A549 (cell line): ENCODE measurements at regions not wholly inside any gene's neighbourhood (a gene's known extent, or its start where the extent isn't known, plus 50 kb on each side); places are given as distances from the start of the nearest gene placed in this dataset.

Experiments used
- ATAC-seq, 2 experiments: fragments of 200-7000 bp in 1 of 2; fragments of >200 bp in 1 of 2; cut with Nextera tagmentation in 1 of 2; cut with Tn5 transposase in 1 of 2; 3 replicates each; pipeline versions ENCODE4 v1.8.0 to v1.9.1; 2018 to 2020; ENCODE audit warnings: mild to moderate bottlenecking in 1 of 2, moderate library complexity in 1 of 2
- CTCF ChIA-PET: fragments of 300-600 bp; sonication (Branson Sonifier 250); formaldehyde crosslinking; extraction: SDS; loops from one replicate; lab custom pipeline; 2021; ENCODE audit warnings: antibody characterized with exemption, inconsistent platforms; lab: Yijun Ruan, JAX
- POLR2A ChIA-PET: fragments of 350-600 bp; formaldehyde crosslinking; extraction: SDS; loops from one replicate; lab custom pipeline; 2021; ENCODE audit warnings: antibody characterized with exemption, inconsistent platforms; lab: Yijun Ruan, JAX
- DNase-seq, 2 experiments: peaks; one replicate each; pipeline versions ENCODE4 v3.0.0 to v3.0.0-alpha.2; 2011 to 2016; ENCODE audit warnings: low read depth in 1 of 2, low spot score in 1 of 2
- FAIRE-seq: peaks from 2 replicates; lab custom pipeline; 2011; peaks lifted over from hg19 to GRCh38; lab: Jason Lieb, UNC
- H3K27ac ChIP-seq, 2 experiments: fragments of >200 bp; sonication (Bioruptor Twin); formaldehyde crosslinking; 3 replicates each; pipeline ENCODE4 v1.5.1; 2016 to 2017
- H3K4me1 ChIP-seq: fragments of >200 bp; sonication (Bioruptor Twin); formaldehyde crosslinking; 3 replicates; pipeline ENCODE4 v1.6.1; 2016
- H3K4me2 ChIP-seq: fragments of >200 bp; sonication (Bioruptor Twin); formaldehyde crosslinking; 3 replicates; pipeline ENCODE4 v1.6.1; 2016
- H3K4me3 ChIP-seq: fragments of >200 bp; sonication (Bioruptor Twin); formaldehyde crosslinking; 3 replicates; pipeline ENCODE4 v1.5.1; 2016
- H3K9me3 ChIP-seq: fragments of >200 bp; sonication (Bioruptor Twin); formaldehyde crosslinking; 3 replicates; pipeline ENCODE4 v1.6.1; 2016
- CBX8 ChIP-seq: fragments of 200-600 bp; sonication (generic); IDR thresholded peaks from 2 replicates; pipeline ENCODE4 v1.6.1; 2016
- CEBPB ChIP-seq, 2 experiments: fragments of >200 bp in 1 of 2; sonication (Bioruptor Twin) in 1 of 2; formaldehyde crosslinking in 1 of 2; IDR thresholded peaks; 2 replicates each; pipeline ENCODE4 v1.6.1; 2012 to 2016
- CHD2 ChIP-seq: fragments of 150-350 bp; IDR thresholded peaks from 2 replicates; pipeline ENCODE4 v1.6.1; 2014; ENCODE audit warnings: low read length; ENCODE audit not compliant: partially characterized antibody
- CHD4 ChIP-seq: fragments of 200-600 bp; sonication (generic); IDR thresholded peaks from 2 replicates; pipeline ENCODE4 v1.6.1; 2016; ENCODE audit warnings: antibody characterized with exemption, mild to moderate bottlenecking, borderline replicate concordance
- ESRRA ChIP-seq: fragments of 150-350 bp; IDR thresholded peaks from 2 replicates; pipeline ENCODE4 v1.6.1; 2014; ENCODE audit warnings: mild to moderate bottlenecking, low read length, borderline replicate concordance
- FOSB ChIP-seq: fragments of 250-450 bp; sonication (Bioruptor Pico); IDR thresholded peaks from 2 replicates; pipeline ENCODE4 v1.5.0; 2020; ENCODE audit warnings: mild to moderate bottlenecking, moderate library complexity
- HDAC2 ChIP-seq: fragments of 200-600 bp; sonication (generic); IDR thresholded peaks from 2 replicates; pipeline ENCODE4 v1.6.1; 2016
- HOXA7 ChIP-seq: fragments of 250-450 bp; sonication (Bioruptor Pico); IDR thresholded peaks from 2 replicates; pipeline ENCODE4 v1.5.0; 2020; ENCODE audit warnings: mild to moderate bottlenecking, moderate library complexity
- JUN ChIP-seq, 2 experiments: fragments of >200 bp; sonication (Bioruptor Twin); formaldehyde crosslinking; IDR thresholded peaks; 2 replicates in 1 of 2; 3 replicates in 1 of 2; pipeline ENCODE4 v1.6.1; 2016 to 2017
- MAFK ChIP-seq: fragments of 450-650 bp; IDR thresholded peaks from 2 replicates; pipeline ENCODE4 v1.6.1; 2014; ENCODE audit not compliant: partially characterized antibody
- MAZ ChIP-seq: fragments of 150-350 bp; IDR thresholded peaks from 2 replicates; pipeline ENCODE4 v1.6.1; 2014; ENCODE audit warnings: antibody characterized with exemption, low read depth, low read length, borderline replicate concordance
- MYC ChIP-seq: IDR thresholded peaks from 2 replicates; pipeline ENCODE4 v1.6.1; 2012; ENCODE audit warnings: mild to moderate bottlenecking, inconsistent platforms, low read length, improper control_type of control experiment, borderline replicate concordance
- NFE2L2 ChIP-seq: fragments of 150-350 bp; conservative IDR thresholded peaks from 2 replicates; pipeline ENCODE4 v1.6.1; 2014; ENCODE audit warnings: low read length
- NR3C1 ChIP-seq: fragments of >200 bp; sonication (Bioruptor Twin); formaldehyde crosslinking; IDR thresholded peaks from 3 replicates; pipeline ENCODE4 v1.6.1; 2017
- PBX3 ChIP-seq: IDR thresholded peaks from 2 replicates; pipeline ENCODE4 v1.6.1; 2012
- POLR2AphosphoS2 ChIP-seq: conservative IDR thresholded peaks from 2 replicates; pipeline ENCODE4 v1.6.1; 2012; ENCODE audit warnings: low read length, improper control_type of control experiment, inconsistent platforms
- SREBF2 ChIP-seq: fragments of 450-650 bp; IDR thresholded peaks from 2 replicates; pipeline ENCODE4 v1.6.1; 2014; ENCODE audit warnings: mild to moderate bottlenecking, moderate library complexity
- TFCP2L1 ChIP-seq: fragments of 250-450 bp; sonication (Bioruptor Pico); IDR thresholded peaks from 2 replicates; pipeline ENCODE4 v1.5.0; 2021; ENCODE audit warnings: mild to moderate bottlenecking
- TP53 ChIP-seq: fragments of 250-450 bp; sonication (Bioruptor Pico); IDR thresholded peaks from 2 replicates; pipeline ENCODE4 v1.5.0; 2021; ENCODE audit warnings: mild to moderate bottlenecking, moderate library complexity
- ZSCAN20 ChIP-seq: fragments of 250-450 bp; sonication (Bioruptor Pico); IDR thresholded peaks from 2 replicates; pipeline ENCODE4 v1.8.0; 2022; ENCODE audit warnings: mild to moderate bottlenecking, moderate library complexity
- WGBS: methylation state at CpG from one replicate; pipeline ENCODE4 v1.1.6; 2017; ENCODE audit errors: missing lambda C conversion rate; 5-methylcytosine and 5-hydroxymethylcytosine counted together
- TF ChIP-seq, protein P1 (sequence below): fragments of 200-600 bp; sonication (generic); IDR thresholded peaks from 2 replicates; pipeline ENCODE4 v1.6.1; 2016; ENCODE audit warnings: antibody characterized with exemption, mild to moderate bottlenecking, moderate library complexity

- TF ChIP-seq MAZ (no peak), HOXA7 (CRISPR knock-in tag) (no peak), POLR2AphosphoS2 (no peak)
Observed at GRCh38 chr1:57551476-57551875, 127.6 kb upstream of the DAB1 start (continued).

DNA sequence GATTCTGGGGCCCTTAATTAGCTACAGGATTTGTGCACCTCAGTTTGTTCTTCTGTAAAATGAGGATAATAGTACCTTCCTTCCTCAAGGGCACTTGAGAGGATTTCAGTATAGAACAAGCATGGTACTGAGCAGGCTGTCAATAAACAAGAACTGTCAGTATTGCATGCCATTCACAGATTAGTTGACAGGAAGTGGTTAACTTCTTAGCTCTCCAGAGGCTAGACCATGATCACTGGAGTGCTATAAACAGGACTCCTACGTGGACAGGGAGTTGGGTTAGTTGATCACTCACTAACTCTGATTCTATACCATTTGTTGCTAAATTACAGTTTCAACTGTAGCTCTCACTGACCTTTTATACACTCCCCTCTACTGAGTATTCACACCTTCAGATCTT, 126.2 kb upstream of the DAB1 start:
- no peaks in the 10 kb centered on the region for H3K9me3 ChIP-seq
- WGBS, result 0% methylated on average over 1 of the region's 1 CpG
- FAIRE-seq (no peak), DNase-seq (no peak), ATAC-seq (no peak)
- ChIA-PET POLR2A (no interaction called here), CTCF (no interaction called here)
- H3K27ac ChIP-seq, result no peak overlapping the region
- no peak overlapping the region for H3K4me2 ChIP-seq
- TF ChIP-seq, protein P1, sequence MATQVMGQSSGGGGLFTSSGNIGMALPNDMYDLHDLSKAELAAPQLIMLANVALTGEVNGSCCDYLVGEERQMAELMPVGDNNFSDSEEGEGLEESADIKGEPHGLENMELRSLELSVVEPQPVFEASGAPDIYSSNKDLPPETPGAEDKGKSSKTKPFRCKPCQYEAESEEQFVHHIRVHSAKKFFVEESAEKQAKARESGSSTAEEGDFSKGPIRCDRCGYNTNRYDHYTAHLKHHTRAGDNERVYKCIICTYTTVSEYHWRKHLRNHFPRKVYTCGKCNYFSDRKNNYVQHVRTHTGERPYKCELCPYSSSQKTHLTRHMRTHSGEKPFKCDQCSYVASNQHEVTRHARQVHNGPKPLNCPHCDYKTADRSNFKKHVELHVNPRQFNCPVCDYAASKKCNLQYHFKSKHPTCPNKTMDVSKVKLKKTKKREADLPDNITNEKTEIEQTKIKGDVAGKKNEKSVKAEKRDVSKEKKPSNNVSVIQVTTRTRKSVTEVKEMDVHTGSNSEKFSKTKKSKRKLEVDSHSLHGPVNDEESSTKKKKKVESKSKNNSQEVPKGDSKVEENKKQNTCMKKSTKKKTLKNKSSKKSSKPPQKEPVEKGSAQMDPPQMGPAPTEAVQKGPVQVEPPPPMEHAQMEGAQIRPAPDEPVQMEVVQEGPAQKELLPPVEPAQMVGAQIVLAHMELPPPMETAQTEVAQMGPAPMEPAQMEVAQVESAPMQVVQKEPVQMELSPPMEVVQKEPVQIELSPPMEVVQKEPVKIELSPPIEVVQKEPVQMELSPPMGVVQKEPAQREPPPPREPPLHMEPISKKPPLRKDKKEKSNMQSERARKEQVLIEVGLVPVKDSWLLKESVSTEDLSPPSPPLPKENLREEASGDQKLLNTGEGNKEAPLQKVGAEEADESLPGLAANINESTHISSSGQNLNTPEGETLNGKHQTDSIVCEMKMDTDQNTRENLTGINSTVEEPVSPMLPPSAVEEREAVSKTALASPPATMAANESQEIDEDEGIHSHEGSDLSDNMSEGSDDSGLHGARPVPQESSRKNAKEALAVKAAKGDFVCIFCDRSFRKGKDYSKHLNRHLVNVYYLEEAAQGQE, result no peak
- TF ChIP-seq JUN (IDR thresholded peaks at IDR 0.05), result no peak
- TF ChIP-seq MAFK, result no peak
- TF ChIP-seq ESRRA, result no peak
- no peak for TF ChIP-seq CBX8
- TF ChIP-seq NR3C1, result no peak
- H3K4me3 ChIP-seq, result no peak overlapping the region
- no peaks in the 10 kb centered on the region for H3K4me1 ChIP-seq

DNA sequence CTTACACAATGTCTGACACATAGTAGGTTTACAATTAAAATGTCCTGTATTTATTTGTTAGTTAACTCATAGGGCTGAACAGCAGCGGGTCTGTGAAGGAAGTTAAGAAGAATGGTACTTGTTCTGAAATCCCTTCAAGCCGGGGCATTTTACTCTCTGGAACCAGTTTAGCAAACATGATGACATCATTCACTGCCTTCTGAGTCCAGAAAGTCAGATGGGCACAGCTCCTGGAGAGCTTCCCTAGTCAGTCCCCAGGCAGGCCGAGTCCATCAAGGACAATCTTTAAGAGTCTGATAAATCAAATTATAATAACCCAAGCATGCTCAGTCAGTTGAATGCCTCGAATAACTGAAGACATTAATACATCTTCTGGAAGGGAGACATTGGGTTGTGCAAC, 125.4 kb upstream of the DAB1 start:
- WGBS, result 3% methylated on average over 4 of the region's 4 CpGs
- Histone ChIP-seq H3K4me2 (no peak overlapping the region), H3K9me3 (no peaks in the 10 kb centered on the region), H3K27ac (no peak overlapping the region), H3K4me1 (no peaks in the 10 kb centered on the region), H3K4me3 (no peak overlapping the region)
- ATAC-seq (no peak), DNase-seq (no peak), FAIRE-seq (no peak)
- POLR2A ChIA-PET, result no interaction called here
- CTCF ChIA-PET, result no interaction called here
- TF ChIP-seq CHD2 (no peak), NFE2L2 (no peak), HDAC2 (no peak), PBX3 (no peak), FOSB (CRISPR knock-in tag) (no peak), CEBPB (IDR thresholded peaks at IDR 0.05) (no peak), SREBF2 (no peak), CHD4 (no peak), TP53 (CRISPR knock-in tag) (no peak), TFCP2L1 (CRISPR knock-in tag) (no peak), ZSCAN20 (CRISPR knock-in tag) (no peak), MYC (no peak)
